Keratinocyte (primary cell): ENCODE measurements at regions not wholly inside any gene's neighbourhood (a gene's known extent, or its start where the extent isn't known, plus 50 kb on each side); places are given as distances from the start of the nearest gene placed in this dataset.
"Not testable (repeated sequence)": the region's sequence is repeated elsewhere in the genome, so short reads cannot be mapped to it uniquely, and the experiment has no call there.

ENCODE experiments used
- DNase-seq: peaks from one replicate; pipeline ENCODE4 v3.0.0-alpha.2; 2011; ENCODE audit warnings: low read depth, missing footprints, low spot score
- FAIRE-seq: peaks from 2 replicates; lab custom pipeline; 2011; peaks lifted over from hg19 to GRCh38; lab: Jason Lieb, UNC
- H2AFZ ChIP-seq: 2 replicates; pipeline ENCODE4 v1.6.0; 2012; ENCODE audit warnings: low read length, control low read depth, inconsistent platforms; ENCODE audit not compliant: control insufficient read depth
- H3K27ac ChIP-seq: 2 replicates; pipeline ENCODE4 v1.5.1; 2011; ENCODE audit warnings: low read length; ENCODE audit not compliant: control insufficient read depth, insufficient read depth
- H3K27me3 ChIP-seq: 3 replicates; pipeline ENCODE4 v1.6.0; 2011; ENCODE audit warnings: low read length; ENCODE audit not compliant: control insufficient read depth, insufficient read depth; ENCODE audit errors: extremely low read depth
- H3K36me3 ChIP-seq, 2 experiments: 2 replicates in 1 of 2; 3 replicates in 1 of 2; pipeline ENCODE4 v1.5.1; 2011; ENCODE audit warnings: low read length in 2 of 2, mild to moderate bottlenecking in 1 of 2; ENCODE audit not compliant: control insufficient read depth in 2 of 2, insufficient read depth in 2 of 2; ENCODE audit errors: extremely low read depth in 1 of 2
- H3K4me1 ChIP-seq: 3 replicates; pipeline ENCODE4 v1.5.1; 2011; ENCODE audit warnings: low read length; ENCODE audit not compliant: control insufficient read depth, insufficient read depth; ENCODE audit errors: extremely low read depth
- H3K4me2 ChIP-seq: 3 replicates; pipeline ENCODE4 v1.6.0; 2011; ENCODE audit warnings: low read depth, low read length; ENCODE audit not compliant: control insufficient read depth, insufficient read depth; ENCODE audit errors: extremely low read depth
- H3K4me3 ChIP-seq, 3 experiments: fragments of 200-600 bp in 1 of 3; sonication (generic) in 1 of 3; 2 replicates in 2 of 3; 3 replicates in 1 of 3; pipeline ENCODE4 v1.5.1; 2011 to 2016; ENCODE audit warnings: low read length in 3 of 3, mild to moderate bottlenecking in 3 of 3, control low read depth in 2 of 3, inconsistent platforms in 1 of 3, low read depth in 1 of 3, mixed read lengths in 1 of 3, mixed run types in 1 of 3, moderate library complexity in 1 of 3; ENCODE audit not compliant: control insufficient read depth in 2 of 3, insufficient read depth in 2 of 3; ENCODE audit errors: extremely low read depth in 1 of 3
- H3K79me2 ChIP-seq: 2 replicates; pipeline ENCODE4 v1.6.0; 2012; ENCODE audit warnings: low read length; ENCODE audit not compliant: control insufficient read depth, insufficient read depth
- H3K9ac ChIP-seq: 3 replicates; pipeline ENCODE4 v1.6.0; 2011; ENCODE audit warnings: low read length; ENCODE audit not compliant: control insufficient read depth, insufficient read depth; ENCODE audit errors: extremely low read depth
- H3K9me1 ChIP-seq: 3 replicates; pipeline ENCODE4 v1.6.0; 2011; ENCODE audit warnings: low read length; ENCODE audit not compliant: control insufficient read depth, insufficient read depth; ENCODE audit errors: extremely low read depth
- H3K9me3 ChIP-seq: 2 replicates; pipeline ENCODE4 v1.5.1; 2012; ENCODE audit warnings: low read depth, low read length; ENCODE audit not compliant: control insufficient read depth
- H4K20me1 ChIP-seq: 3 replicates; pipeline ENCODE4 v1.6.0; 2011; ENCODE audit warnings: low read length; ENCODE audit not compliant: control insufficient read depth, insufficient read depth; ENCODE audit errors: extremely low read depth
- EZH2 ChIP-seq: IDR thresholded peaks from one replicate; pipeline ENCODE4 v1.6.1; 2012; ENCODE audit warnings: inconsistent platforms, mild to moderate bottlenecking, low read length, moderate library complexity
- dilution Hi-C: fragments of 300-500 bp; cut with MboI; formaldehyde crosslinking; loops from one replicate; pipeline ENCODE4 v1.7.0; 2020; ENCODE audit warnings: low sequenced_read_pairs; ENCODE audit not compliant: extremely low pct_ligation_motif_present
- TF ChIP-seq, protein P1 (sequence below), 3 experiments: IDR thresholded peaks in 1 of 3; conservative IDR thresholded peaks in 1 of 3; optimal IDR thresholded peaks in 1 of 3; 2 replicates in 2 of 3; 3 replicates in 1 of 3; pipeline versions ENCODE3 to v1.5.1; 2011; ENCODE audit warnings: low read length in 3 of 3, mild to moderate bottlenecking in 3 of 3, moderate library complexity in 2 of 3, control low read depth in 1 of 3, inconsistent platforms in 1 of 3; ENCODE audit not compliant: insufficient read depth in 2 of 3; ENCODE audit errors: extremely low read depth in 1 of 3

DNA sequence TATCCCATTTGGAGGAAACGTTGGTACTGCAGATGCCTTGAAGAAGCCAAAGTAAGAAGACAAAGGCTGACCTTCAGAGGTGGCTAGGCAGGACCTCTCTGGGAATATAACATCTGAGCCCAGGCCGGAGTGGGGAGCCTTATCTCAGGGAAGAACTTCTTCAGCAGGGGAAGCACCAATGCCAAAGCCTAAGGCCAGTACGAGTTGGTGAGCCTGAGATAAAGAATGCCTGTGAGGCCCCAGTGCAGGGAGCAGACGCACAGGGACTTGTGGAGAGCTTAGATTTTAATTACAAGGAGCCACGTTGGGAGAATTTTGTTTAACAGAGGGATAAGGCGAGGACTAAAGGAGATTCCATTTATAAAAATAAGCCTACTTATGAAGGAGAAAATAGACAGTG, 468.8 kb upstream of the RUNX1 start:
- Histone ChIP-seq H3K27me3 (no peaks in the 10 kb centered on the region), H3K79me2 (no peaks in the 10 kb centered on the region), H3K9me3 (no peaks in the 10 kb centered on the region), H3K36me3 (no peaks in the 10 kb centered on the region), H3K4me3 (no peak overlapping the region), H3K27ac (no peak overlapping the region), H4K20me1 (no peaks in the 10 kb centered on the region), H3K4me2 (no peak overlapping the region), H2AFZ (no peak overlapping the region), H3K9ac (no peak overlapping the region), H3K9me1 (no peaks in the 10 kb centered on the region), H3K4me1 (peaks cover 10% of the 10 kb centered on the region)
- FAIRE-seq (no peak), DNase-seq (no peak)
- TF ChIP-seq EZH2: no peak
- TF ChIP-seq, protein P1, sequence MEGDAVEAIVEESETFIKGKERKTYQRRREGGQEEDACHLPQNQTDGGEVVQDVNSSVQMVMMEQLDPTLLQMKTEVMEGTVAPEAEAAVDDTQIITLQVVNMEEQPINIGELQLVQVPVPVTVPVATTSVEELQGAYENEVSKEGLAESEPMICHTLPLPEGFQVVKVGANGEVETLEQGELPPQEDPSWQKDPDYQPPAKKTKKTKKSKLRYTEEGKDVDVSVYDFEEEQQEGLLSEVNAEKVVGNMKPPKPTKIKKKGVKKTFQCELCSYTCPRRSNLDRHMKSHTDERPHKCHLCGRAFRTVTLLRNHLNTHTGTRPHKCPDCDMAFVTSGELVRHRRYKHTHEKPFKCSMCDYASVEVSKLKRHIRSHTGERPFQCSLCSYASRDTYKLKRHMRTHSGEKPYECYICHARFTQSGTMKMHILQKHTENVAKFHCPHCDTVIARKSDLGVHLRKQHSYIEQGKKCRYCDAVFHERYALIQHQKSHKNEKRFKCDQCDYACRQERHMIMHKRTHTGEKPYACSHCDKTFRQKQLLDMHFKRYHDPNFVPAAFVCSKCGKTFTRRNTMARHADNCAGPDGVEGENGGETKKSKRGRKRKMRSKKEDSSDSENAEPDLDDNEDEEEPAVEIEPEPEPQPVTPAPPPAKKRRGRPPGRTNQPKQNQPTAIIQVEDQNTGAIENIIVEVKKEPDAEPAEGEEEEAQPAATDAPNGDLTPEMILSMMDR (optimal IDR thresholded peaks at IDR 0.05 in 1 of 3, IDR thresholded peaks at IDR 0.05 in 1 of 3, conservative IDR thresholded peaks at IDR 0.05 in 1 of 3; ENCODE audit: extremely low read depth in 1 of 3, insufficient read depth in 2 of 3, low read length in 3 of 3): no peak
- dilution Hi-C loops: no loop called here

GRCh38 chr21:35516292-35516691, 467.2 kb upstream of the RUNX1 start:
- H3K4me2 ChIP-seq, H3K9ac ChIP-seq, H3K36me3 ChIP-seq, H3K27ac ChIP-seq, H3K9me1 ChIP-seq, FAIRE-seq, H3K79me2 ChIP-seq, H3K4me1 ChIP-seq, H4K20me1 ChIP-seq, DNase-seq, dilution Hi-C loops, H2AFZ ChIP-seq, H3K27me3 ChIP-seq, H3K4me3 ChIP-seq, H3K9me3 ChIP-seq: not testable (repeated sequence)

GRCh38 chr21:35512346-35512745, 463.2 kb upstream of the RUNX1 start:
- no peaks in the 10 kb centered on the region for H3K9me1 ChIP-seq
- H3K4me2 ChIP-seq: peak overlapping the region; percentile 62
- no peak for TF ChIP-seq EZH2
- TF ChIP-seq, protein P1 (optimal IDR thresholded peaks at IDR 0.05 in 1 of 3, IDR thresholded peaks at IDR 0.05 in 1 of 3, conservative IDR thresholded peaks at IDR 0.05 in 1 of 3; ENCODE audit: extremely low read depth in 1 of 3, insufficient read depth in 2 of 3, low read length in 3 of 3): no peak
- H3K4me3 ChIP-seq: no peak overlapping the region
- dilution Hi-C loops: no loop called here
- no peak overlapping the region for H2AFZ ChIP-seq
- H3K27me3 ChIP-seq: no peaks in the 10 kb centered on the region
- no peaks in the 10 kb centered on the region for H3K79me2 ChIP-seq
- DNase-seq (no peak), FAIRE-seq (no peak)
- H3K36me3 ChIP-seq: no peaks in the 10 kb centered on the region
- H4K20me1 ChIP-seq: no peaks in the 10 kb centered on the region
- no peak overlapping the region for H3K27ac ChIP-seq
- no peaks in the 10 kb centered on the region for H3K9me3 ChIP-seq
- peaks cover 26% of the 10 kb centered on the region for H3K4me1 ChIP-seq
- H3K9ac ChIP-seq: no peak overlapping the region
